GF-D8 (cell line): ENCODE measurements at regions not wholly inside any gene's neighbourhood (a gene's known extent, or its start where the extent isn't known, plus 50 kb on each side); places are given as distances from the start of the nearest gene placed in this dataset.
"Not testable (repeated sequence)": the region's sequence is repeated elsewhere in the genome, so short reads cannot be mapped to it uniquely, and the experiment has no call there.

Experiments
- DNase-seq: peaks from one replicate; lab custom pipeline; 2025; lab: John Stamatoyannopoulos, UW

DNA sequence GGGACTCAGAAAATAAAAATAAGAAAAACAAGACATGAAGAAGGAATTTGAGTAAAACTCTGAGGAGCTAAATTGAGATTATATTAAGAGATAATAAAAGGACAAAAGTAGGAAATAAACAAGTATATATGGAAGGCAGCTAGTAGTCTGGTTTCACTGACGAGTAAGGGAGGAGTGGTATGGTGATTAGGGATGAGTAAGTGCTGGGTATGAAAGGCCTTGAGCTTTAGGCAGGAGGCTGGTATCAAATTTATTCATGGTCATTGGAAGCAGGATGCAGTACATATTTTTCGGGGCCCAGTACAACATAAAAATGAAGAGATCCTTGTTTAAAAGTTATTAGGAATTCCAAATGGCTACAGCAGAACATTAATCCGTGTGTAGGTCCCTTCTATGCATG lies 789.7 kb upstream of the PRMT6 start:
- DNase-seq, result no peak

DNA sequence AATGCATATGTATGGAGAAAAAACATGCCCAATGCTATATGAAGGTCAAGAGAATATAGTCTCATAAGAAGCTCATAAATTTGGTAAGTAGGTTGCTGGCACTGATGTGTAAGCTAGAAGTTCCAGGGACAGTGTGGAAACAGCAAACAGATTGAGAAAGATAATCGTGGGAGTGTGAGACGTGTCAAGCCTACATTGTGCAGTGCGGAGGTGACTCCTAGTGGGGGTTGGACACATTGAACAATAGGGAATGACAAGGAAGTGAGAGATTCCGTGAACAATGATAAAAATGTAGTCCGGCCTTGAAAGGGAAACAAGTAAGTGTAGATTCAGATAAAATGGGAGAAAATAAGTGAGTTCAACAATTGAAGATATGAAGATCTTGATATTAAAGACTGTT lies 788.4 kb upstream of the PRMT6 start:
- DNase-seq, result no peak

GRCh38 chr1:106276871-106277270 lies 779.6 kb upstream of the PRMT6 start:
- DNase-seq, result no peak

DNA sequence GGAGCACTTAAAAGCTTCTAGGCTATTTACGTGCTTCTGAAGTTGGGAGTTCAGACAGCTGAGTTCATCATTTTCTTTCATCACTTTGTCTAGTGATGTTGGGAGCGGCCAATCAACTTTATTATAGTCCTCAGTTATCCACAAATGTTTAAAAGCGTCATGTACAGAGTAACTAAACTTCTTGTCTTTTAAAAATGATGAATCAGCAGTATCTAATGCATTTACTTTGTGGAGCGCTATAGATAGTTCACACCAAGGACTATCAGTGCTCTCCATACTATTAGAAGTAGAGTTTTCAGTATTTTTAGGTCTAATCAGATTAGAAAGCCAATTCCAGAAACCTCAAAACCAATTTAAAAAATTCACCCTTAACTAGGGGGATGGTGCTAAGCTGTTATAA lies 778.7 kb upstream of the PRMT6 start:
- DNase-seq, result no peak

DNA sequence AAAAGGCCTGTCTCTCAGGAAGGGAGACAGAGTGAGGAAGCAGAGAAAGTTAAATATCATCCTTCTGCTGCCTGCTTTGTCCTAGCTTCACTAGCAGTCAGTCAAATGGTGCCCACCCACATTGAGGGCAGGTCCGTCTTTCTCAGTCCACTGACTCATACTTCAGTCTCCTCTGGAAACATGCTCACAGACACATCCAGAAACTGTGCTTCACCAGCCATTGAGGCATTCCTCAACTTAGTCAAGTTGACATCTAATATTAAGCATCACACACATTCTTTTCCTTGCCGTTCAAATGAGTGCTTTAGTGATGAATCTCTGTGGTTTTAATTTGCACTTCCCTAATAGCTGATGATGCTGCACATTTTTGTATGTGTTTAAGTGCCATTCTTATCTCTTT lies 777.8 kb upstream of the PRMT6 start:
- DNase-seq, result no peak

- no peak for DNase-seq
These were observed 767.1 kb upstream of the PRMT6 start for GRCh38 chr1:106289265-106289928.

DNA sequence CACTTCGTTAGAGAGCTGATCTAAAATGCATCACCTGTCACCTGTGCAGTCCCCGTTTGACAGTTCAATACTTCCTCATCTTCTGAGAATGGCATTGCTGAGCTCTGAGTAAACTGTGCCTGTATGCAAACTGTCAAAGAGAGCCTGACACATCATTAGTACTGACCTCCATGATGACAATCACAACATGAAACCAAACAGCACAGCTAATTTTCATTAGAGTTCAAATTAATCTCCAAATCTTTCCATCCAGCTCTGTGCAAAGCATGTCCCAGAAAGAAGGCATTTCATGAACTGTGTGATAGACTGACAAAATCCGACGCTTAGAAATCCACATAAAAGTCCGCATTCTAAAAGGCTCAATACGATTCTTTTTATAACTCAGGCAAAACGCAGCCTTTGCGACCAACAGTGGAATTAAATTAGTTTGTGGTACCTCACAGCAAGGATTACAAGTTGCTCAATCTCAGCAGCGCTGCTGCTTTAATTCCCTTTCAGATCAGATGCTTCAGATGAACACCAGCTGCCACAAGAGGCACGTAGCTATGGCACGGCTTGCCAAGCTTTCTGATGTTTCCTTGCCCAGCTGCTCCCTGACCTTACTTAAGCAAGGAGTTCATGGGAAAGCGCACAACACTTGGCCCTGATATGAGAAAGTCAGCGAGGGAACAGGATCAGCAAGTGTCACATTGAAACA lies 765.5 kb upstream of the PRMT6 start:
- DNase-seq, result no peak

GRCh38 chr1:106292130-106292529 lies 764.3 kb upstream of the PRMT6 start:
- no peak for DNase-seq

DNA sequence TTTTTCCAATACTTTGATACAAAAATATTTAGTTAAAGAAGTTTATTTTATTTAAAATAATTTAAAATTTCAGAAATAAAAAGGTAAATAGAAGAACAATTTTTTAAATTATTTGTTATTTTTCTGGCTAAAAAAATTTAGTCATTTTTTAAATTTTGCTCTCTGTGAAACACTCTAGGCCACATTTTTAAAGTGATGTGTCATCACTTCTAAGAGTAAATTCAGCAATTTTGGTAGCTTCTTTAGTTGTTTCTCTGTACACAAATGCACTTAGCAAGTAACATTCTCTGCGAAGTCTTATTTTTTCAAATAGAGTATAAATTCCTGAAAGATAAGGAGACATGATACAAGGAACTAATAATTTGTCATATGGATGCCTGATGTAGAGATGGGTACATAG lies 760.0 kb upstream of the PRMT6 start:
- no peak for DNase-seq

DNA sequence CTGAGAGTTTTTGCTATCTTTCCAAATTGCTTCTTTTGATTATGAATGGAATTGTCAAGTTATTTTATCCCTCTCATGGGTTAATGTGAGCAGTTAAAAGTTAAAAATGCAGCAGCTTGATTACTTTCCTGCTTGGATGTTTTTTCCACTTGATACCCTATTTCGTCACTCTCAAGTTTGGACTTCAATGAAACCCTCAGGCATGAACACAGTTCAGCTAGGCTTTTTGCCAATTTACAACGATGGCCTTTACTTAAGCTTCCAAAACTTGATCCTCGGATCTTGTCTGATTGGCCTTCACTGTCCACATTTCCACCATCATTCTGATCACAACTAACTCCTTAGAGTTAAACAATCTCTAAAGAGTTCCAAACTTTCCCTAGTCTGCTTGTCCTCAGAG lies 752.4 kb upstream of the PRMT6 start:
- DNase-seq, result no peak

DNA sequence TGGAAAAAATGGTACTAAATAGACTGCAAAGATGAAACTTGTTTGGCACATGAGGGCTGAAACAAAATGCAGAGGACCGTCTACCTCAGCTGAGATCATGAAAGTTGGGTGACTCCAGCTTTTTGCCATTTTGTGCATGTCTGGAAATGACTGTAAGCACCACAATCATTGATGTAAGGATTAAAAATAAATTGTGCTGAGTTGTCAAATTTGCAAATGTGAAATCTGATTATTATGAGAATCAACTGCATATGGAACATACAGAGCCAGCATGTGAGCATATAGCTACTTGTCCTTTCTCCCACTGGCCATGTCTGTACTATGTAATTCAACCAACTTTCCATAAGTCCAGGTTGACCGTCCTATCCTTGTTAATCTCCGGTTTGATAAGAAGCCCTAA lies 736.9 kb upstream of the PRMT6 start:
- DNase-seq, result no peak

DNA sequence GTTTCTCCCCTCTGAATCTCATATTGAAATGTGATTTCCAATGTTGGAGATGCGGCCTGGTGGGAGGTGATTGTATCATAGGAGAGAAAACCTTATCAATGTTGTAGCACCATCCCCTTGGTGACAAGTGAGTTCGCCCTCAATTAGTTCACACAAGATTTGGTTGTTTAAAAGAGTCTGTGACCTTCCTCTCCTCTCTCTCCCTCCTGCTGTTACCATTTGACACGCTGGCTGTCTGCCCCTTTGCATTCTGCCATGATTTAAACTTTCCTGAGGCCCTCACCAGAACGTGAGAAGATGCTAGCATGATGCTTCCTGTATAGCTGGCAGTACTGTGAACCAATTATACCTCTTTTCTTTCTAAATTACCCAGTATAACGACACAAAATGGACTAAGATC lies 730.9 kb upstream of the PRMT6 start:
- DNase-seq, result no peak

DNA sequence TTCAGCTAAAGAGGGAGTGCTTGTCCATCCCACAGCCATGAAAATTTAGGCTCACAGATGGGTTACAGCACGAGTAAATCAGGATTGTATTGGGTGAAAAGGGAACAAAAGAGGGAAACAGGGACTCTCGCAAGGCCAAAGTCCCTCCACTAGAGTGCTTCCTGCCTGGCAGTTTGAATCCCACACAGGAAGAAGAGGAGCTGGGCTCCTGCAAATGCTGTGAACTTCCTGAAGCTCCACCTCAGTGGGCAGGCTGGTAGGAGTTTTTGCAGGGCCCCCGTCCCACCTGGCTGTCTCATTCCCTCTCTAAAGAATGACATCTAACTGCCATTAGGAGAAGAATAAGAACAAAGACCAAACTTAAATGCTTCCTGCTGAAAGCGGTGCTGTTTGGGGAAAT lies 712.0 kb upstream of the PRMT6 start:
- DNase-seq, result no peak

GRCh38 chr1:106360252-106360651 lies 696.2 kb upstream of the PRMT6 start:
- no peak for DNase-seq

- no peak for DNase-seq
These were observed 689.7 kb upstream of the PRMT6 start for GRCh38 chr1:106366627-106367319.

DNA sequence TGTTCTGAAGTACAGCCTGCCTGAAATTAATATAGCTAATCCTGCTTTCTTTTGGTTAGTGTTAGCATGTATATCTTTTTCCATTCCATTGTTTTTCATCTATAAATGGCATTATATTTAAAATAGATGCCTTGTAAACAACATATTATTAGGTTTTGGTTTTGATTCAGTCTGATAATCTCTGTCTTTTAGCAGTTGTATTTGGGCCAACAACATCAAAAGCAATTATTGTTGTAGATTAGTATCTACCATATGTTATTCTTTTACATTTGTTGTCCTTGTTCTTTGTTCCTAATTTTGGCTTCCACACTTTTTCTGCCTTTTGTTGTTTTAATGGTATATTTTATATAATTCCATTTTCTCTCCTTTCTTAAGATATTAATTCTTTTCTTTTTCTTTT lies 678.2 kb upstream of the PRMT6 start:
- DNase-seq, result no peak

DNA sequence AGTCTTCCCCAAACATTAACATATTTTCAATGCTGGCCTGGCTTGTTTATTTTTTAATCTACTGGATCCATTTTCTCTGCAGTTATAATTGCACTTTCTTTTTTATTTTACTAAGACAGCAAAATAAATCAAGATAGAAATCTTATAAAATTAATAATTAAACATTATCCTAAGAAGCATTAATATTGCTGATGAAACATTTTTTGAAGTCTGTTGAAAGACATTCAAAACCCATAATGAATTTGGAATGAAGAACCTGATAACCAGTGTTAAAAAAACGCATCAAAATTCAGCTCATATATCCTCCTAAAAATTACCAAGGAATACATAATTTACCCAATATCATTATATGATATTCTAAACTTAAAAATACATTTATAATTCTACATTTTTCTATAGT lies 675.7 kb upstream of the PRMT6 start:
- no peak for DNase-seq

GRCh38 chr1:106389160-106389559 lies 667.3 kb upstream of the PRMT6 start:
- not testable (repeated sequence) for DNase-seq

DNA sequence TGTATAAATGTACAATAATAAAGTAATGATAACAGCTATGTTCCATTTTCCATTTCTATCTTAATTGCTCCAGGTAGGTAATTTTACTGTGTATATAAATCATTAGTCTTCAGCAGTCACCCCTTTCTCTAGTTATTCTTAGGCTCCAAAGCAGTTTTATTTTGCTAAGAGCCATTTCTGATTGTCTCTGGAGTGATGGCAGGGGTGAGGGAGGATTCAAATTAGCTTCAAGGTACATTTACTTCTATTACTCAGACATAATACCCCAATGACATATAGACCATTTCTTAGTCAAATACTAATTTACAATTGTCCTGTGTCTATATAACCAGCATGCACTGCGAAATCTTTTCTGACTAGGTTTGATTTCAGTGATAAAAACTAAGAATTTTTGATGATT lies 663.4 kb upstream of the PRMT6 start:
- DNase-seq, result no peak

DNA sequence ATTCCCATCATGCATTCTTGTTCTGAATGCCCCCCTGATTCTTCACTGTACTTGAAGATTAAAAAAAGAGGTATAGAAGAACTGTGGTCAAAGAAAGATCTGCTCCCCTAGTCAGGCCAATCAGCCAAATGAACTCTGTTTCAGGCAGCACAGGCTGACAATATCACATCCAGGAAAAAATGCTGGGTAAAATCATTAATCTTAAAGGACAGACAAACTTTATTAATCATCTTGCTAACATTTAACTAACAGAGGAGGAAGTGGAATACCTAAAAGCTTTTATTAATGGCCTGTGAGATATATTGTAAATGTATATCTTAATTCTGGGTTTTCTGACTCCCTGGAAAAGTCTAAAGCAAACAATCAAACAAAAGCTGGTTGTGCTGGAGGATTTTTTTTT lies 660.5 kb upstream of the PRMT6 start:
- DNase-seq, result no peak

GRCh38 chr1:106398391-106398790 lies 658.1 kb upstream of the PRMT6 start:
- no peak for DNase-seq

DNA sequence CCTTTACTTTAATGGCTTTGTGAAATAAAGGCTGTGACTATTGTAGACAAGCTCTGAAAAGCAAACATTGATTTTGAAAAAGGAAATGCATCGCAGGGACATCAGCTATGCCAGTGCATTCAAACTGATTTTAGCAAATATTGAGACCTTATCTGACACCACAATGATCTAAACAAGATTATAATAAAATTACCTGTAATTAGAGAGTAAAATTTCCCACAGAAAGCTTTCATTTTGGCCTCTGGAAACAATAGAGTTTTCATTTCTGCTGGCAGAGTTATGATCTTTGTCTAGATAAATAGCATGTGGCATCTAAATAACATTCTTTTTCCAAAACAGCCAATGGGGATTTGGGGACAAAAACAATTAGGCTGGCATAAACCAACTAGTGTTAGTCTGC lies 650.4 kb upstream of the PRMT6 start:
- no peak for DNase-seq

DNA sequence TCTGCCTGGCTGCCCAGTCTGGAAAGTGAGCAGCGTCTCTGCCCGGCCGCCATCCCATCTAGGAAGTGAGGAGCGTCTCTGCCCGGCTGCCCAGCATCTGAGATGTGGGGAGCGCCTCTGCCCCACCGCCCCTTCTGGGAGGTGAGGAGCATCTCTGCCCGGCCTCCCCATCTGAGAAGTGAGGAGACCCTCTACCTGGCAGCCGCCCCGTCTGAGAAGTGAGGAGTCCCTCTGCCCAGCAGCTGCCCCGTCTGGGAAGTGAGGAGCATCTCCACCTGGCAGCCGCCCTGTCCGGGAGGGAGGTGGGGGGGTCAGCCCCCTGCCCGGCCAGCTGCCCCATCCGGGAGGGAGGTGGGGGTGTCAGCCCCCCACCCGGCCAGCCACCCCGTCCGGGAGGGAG lies 644.2 kb upstream of the PRMT6 start:
- not testable (repeated sequence) for DNase-seq

GRCh38 chr1:106435269-106435668 lies 621.2 kb upstream of the PRMT6 start:
- DNase-seq, result no peak
